Keratinocyte (primary cell): ENCODE measurements at regions not wholly inside any gene's neighbourhood (a gene's known extent, or its start where the extent isn't known, plus 50 kb on each side); places are given as distances from the start of the nearest gene placed in this dataset.

Experiments used
- DNase-seq: peaks from one replicate; pipeline ENCODE4 v3.0.0-alpha.2; 2011; ENCODE audit warnings: low read depth, missing footprints, low spot score
- FAIRE-seq: peaks from 2 replicates; lab custom pipeline; 2011; peaks lifted over from hg19 to GRCh38; lab: Jason Lieb, UNC
- H2AFZ ChIP-seq: 2 replicates; pipeline ENCODE4 v1.6.0; 2012; ENCODE audit warnings: low read length, control low read depth, inconsistent platforms; ENCODE audit not compliant: control insufficient read depth
- H3K27ac ChIP-seq: 2 replicates; pipeline ENCODE4 v1.5.1; 2011; ENCODE audit warnings: low read length; ENCODE audit not compliant: control insufficient read depth, insufficient read depth
- H3K27me3 ChIP-seq: 3 replicates; pipeline ENCODE4 v1.6.0; 2011; ENCODE audit warnings: low read length; ENCODE audit not compliant: control insufficient read depth, insufficient read depth; ENCODE audit errors: extremely low read depth
- H3K36me3 ChIP-seq, 2 experiments: 2 replicates in 1 of 2; 3 replicates in 1 of 2; pipeline ENCODE4 v1.5.1; 2011; ENCODE audit warnings: low read length in 2 of 2, mild to moderate bottlenecking in 1 of 2; ENCODE audit not compliant: control insufficient read depth in 2 of 2, insufficient read depth in 2 of 2; ENCODE audit errors: extremely low read depth in 1 of 2
- H3K4me1 ChIP-seq: 3 replicates; pipeline ENCODE4 v1.5.1; 2011; ENCODE audit warnings: low read length; ENCODE audit not compliant: control insufficient read depth, insufficient read depth; ENCODE audit errors: extremely low read depth
- H3K4me2 ChIP-seq: 3 replicates; pipeline ENCODE4 v1.6.0; 2011; ENCODE audit warnings: low read depth, low read length; ENCODE audit not compliant: control insufficient read depth, insufficient read depth; ENCODE audit errors: extremely low read depth
- H3K4me3 ChIP-seq, 3 experiments: fragments of 200-600 bp in 1 of 3; sonication (generic) in 1 of 3; 2 replicates in 2 of 3; 3 replicates in 1 of 3; pipeline ENCODE4 v1.5.1; 2011 to 2016; ENCODE audit warnings: low read length in 3 of 3, mild to moderate bottlenecking in 3 of 3, control low read depth in 2 of 3, inconsistent platforms in 1 of 3, low read depth in 1 of 3, mixed read lengths in 1 of 3, mixed run types in 1 of 3, moderate library complexity in 1 of 3; ENCODE audit not compliant: control insufficient read depth in 2 of 3, insufficient read depth in 2 of 3; ENCODE audit errors: extremely low read depth in 1 of 3
- H3K79me2 ChIP-seq: 2 replicates; pipeline ENCODE4 v1.6.0; 2012; ENCODE audit warnings: low read length; ENCODE audit not compliant: control insufficient read depth, insufficient read depth
- H3K9ac ChIP-seq: 3 replicates; pipeline ENCODE4 v1.6.0; 2011; ENCODE audit warnings: low read length; ENCODE audit not compliant: control insufficient read depth, insufficient read depth; ENCODE audit errors: extremely low read depth
- H3K9me1 ChIP-seq: 3 replicates; pipeline ENCODE4 v1.6.0; 2011; ENCODE audit warnings: low read length; ENCODE audit not compliant: control insufficient read depth, insufficient read depth; ENCODE audit errors: extremely low read depth
- H3K9me3 ChIP-seq: 2 replicates; pipeline ENCODE4 v1.5.1; 2012; ENCODE audit warnings: low read depth, low read length; ENCODE audit not compliant: control insufficient read depth
- H4K20me1 ChIP-seq: 3 replicates; pipeline ENCODE4 v1.6.0; 2011; ENCODE audit warnings: low read length; ENCODE audit not compliant: control insufficient read depth, insufficient read depth; ENCODE audit errors: extremely low read depth
- CTCF ChIP-seq, 3 experiments: IDR thresholded peaks in 1 of 3; conservative IDR thresholded peaks in 1 of 3; optimal IDR thresholded peaks in 1 of 3; 2 replicates in 2 of 3; 3 replicates in 1 of 3; pipeline versions ENCODE3 to v1.5.1; 2011; ENCODE audit warnings: low read length in 3 of 3, mild to moderate bottlenecking in 3 of 3, moderate library complexity in 2 of 3, control low read depth in 1 of 3, inconsistent platforms in 1 of 3; ENCODE audit not compliant: insufficient read depth in 2 of 3; ENCODE audit errors: extremely low read depth in 1 of 3
- EZH2 ChIP-seq: IDR thresholded peaks from one replicate; pipeline ENCODE4 v1.6.1; 2012; ENCODE audit warnings: inconsistent platforms, mild to moderate bottlenecking, low read length, moderate library complexity
- dilution Hi-C: fragments of 300-500 bp; cut with MboI; formaldehyde crosslinking; loops from one replicate; pipeline ENCODE4 v1.7.0; 2020; ENCODE audit warnings: low sequenced_read_pairs; ENCODE audit not compliant: extremely low pct_ligation_motif_present

- DNase-seq (no peak), FAIRE-seq (no peak)
- Histone ChIP-seq H4K20me1 (no peaks in the 10 kb centered on the region), H3K9ac (no peak overlapping the region), H3K36me3 (no peaks in the 10 kb centered on the region), H3K9me1 (no peaks in the 10 kb centered on the region), H3K79me2 (no peaks in the 10 kb centered on the region), H2AFZ (no peak overlapping the region), H3K4me1 (no peaks in the 10 kb centered on the region), H3K4me2 (no peak overlapping the region), H3K4me3 (no peak overlapping the region), H3K27me3 (no peaks in the 10 kb centered on the region), H3K27ac (no peak overlapping the region), H3K9me3 (no peaks in the 10 kb centered on the region)
- dilution Hi-C loops, result no loop called here
- TF ChIP-seq CTCF (optimal IDR thresholded peaks at IDR 0.05 in 1 of 3, IDR thresholded peaks at IDR 0.05 in 1 of 3, conservative IDR thresholded peaks at IDR 0.05 in 1 of 3; ENCODE audit: extremely low read depth in 1 of 3, insufficient read depth in 2 of 3, low read length in 3 of 3) (no peak), EZH2 (no peak)
Observed at GRCh38 chr2:88842656-88843460, 151.4 kb downstream of the RPIA start.

GRCh38 chr2:88843651-88844050, 152.2 kb downstream of the RPIA start:
- Histone ChIP-seq H3K4me2 (no peak overlapping the region), H3K9me1 (no peaks in the 10 kb centered on the region), H3K79me2 (no peaks in the 10 kb centered on the region), H3K27ac (no peak overlapping the region), H3K27me3 (no peaks in the 10 kb centered on the region), H2AFZ (no peak overlapping the region), H3K4me1 (no peaks in the 10 kb centered on the region), H3K4me3 (no peak overlapping the region), H3K9me3 (no peaks in the 10 kb centered on the region), H3K9ac (no peak overlapping the region), H3K36me3 (no peaks in the 10 kb centered on the region), H4K20me1 (no peaks in the 10 kb centered on the region)
- no peak for TF ChIP-seq CTCF (optimal IDR thresholded peaks at IDR 0.05 in 1 of 3, IDR thresholded peaks at IDR 0.05 in 1 of 3, conservative IDR thresholded peaks at IDR 0.05 in 1 of 3; ENCODE audit: extremely low read depth in 1 of 3, insufficient read depth in 2 of 3, low read length in 3 of 3)
- DNase-seq (no peak), FAIRE-seq (no peak)
- dilution Hi-C loops, result no loop called here
